GM21360 (cell line): ENCODE measurements at regions not wholly inside any gene's neighbourhood (a gene's known extent, or its start where the extent isn't known, plus 50 kb on each side); places are given as distances from the start of the nearest gene placed in this dataset.

ENCODE experiments used
- ATAC-seq: cut with Tn5 transposase; IDR thresholded peaks from one replicate; pipeline ENCODE4 v1.9.1; 2021; ENCODE audit warnings: mild to moderate bottlenecking, moderate library complexity; ENCODE audit not compliant: unreplicated experiment

DNA sequence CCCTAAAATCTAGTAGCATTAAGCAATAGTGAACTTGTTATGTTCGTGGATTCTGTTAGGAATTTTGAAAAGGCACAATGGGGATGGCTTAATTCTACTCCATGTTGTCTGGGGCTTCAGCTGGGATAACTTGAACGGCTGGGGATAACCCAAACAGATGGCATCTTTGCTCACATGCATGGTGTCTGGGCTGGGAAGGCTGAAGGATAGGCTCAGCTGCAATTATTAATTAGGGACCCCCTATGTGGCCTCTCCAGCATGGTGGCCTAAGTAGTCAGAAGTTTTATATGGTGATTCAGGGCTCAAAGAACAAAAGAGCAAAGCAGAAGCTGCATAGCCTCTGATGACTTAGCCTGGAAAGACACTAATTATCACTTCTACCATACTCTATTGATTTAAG lies 551.1 kb downstream of the PSAT1 start:
- ATAC-seq, result no peak

DNA sequence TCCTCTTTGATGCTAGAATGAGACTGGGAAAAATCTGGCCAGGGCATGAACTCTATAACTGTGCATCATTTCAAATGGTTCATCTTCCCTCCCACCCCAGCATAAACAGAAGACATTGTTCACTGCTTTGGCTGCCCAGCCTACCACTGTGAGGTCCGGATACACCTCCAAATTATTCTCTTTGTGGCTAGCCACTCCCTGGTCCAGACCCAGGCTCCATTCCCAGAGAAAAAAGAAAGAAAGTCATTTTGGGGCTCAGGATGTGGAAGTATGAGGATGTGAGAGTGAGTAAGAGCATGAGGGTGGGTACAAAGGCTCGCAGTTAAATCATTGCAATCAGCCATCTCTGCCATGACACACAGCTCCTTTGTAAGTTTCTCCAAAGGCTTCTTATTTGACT lies 559.2 kb downstream of the PSAT1 start:
- ATAC-seq, result no peak

DNA sequence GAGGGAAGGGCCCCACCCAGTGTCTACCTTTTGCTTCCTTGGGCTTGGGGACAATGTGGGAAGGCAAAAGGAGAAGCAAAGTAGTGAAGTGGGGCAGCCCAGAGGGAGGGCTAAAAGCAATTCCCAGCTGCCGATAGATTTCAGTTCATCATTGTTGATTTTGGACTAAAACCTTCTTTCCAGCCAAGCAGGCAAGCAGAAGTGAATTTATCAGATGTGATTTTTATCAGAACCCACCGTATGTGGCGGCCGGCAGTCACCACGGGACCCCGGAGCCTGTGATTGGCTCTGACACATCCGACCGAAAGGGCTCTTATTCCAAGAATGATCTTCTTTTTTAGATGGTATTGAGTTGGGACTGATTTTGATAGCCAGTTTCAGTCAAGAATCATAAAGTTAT lies 559.9 kb downstream of the PSAT1 start:
- ATAC-seq, result no peak

DNA sequence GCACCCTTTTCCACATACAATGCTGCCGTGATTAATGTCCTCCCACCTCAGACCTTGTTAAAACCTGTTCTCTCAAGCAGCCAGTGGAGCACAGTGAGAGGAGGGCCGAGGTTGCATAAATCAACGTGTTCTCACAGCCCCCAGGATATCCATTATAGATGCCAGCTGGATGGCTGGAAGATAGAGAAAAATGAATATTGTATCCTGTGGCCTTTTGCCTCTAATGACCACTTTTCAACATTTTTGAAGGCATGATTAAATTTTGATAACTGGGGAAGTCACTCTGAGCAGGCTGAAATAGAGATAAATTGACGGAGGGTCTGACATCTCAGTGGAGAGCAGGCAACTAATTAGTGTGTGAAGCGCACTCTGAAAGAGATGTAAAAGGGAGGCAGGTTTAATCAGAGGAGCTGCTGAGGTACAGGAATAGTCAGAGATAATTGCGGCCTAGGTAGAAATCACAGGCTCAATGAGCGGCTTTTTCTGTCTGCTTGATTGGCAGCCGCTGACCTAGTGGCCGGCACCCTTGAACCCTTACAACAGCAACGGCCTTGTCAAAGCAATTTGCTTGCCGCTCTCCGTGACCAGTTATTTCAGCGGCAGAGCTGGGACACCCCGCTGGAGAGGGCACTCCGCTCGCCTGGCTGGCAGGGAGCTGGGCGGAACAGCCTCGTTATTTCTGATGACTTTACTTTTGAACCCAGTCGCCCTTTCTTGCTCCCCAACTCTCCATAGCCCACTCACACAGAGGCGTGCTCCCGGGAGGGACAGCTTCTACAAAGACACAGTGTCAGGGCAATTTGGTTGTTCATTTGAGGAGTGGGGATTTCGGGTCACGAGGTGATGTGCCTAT lies 560.7 kb downstream of the PSAT1 start:
- no peak for ATAC-seq

DNA sequence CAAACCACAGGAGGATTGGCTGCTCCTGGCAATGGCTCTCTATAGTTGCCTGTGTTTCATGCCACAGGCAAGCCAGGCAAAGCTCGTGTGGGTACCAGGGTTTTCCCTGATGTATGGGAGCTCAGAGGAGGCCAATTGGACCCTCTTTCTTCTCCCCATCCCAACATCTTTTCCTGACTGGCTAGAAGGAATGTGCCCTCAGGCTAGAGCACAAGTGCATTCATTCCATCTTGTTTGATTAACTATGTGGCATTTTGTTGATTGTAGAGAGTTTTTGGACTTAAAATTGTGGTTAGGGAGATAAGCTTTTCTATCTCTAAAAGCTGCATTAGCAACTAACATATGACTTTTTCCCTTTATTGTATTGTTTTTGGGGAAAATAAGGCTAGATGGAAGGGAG lies 561.3 kb downstream of the PSAT1 start:
- no peak for ATAC-seq

DNA sequence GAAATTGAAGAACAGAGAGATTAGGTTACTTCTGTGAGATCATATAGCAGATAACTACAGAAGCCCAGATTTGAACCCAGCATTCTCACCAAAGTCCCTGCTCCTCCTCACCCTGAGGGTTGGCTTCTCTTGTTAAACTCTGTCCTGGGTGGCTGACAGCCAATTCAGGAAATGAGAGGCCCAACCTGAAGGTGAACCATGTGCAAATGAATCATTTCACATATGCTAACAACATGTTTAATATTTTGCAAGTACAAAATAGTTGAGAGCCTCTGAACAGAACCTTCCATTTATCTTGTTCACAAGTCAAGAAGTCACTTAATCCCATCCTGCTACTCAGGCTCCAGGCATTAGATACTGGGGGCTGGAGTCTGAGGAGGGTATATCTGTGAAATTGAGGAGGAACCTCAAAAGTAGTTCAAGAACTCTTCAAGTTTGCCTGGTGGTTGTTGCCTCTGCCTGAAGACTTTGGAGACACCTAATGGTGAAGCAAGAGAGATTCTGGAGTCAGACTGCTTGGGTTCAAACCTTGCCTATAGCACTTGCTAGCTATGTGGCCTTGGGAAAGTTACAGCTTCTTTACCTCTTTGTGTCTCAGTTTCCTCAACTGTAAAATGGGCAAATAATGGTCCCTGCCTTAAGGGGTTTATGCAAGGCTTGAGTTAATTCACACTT lies 564.0 kb downstream of the PSAT1 start:
- ATAC-seq, result no peak

DNA sequence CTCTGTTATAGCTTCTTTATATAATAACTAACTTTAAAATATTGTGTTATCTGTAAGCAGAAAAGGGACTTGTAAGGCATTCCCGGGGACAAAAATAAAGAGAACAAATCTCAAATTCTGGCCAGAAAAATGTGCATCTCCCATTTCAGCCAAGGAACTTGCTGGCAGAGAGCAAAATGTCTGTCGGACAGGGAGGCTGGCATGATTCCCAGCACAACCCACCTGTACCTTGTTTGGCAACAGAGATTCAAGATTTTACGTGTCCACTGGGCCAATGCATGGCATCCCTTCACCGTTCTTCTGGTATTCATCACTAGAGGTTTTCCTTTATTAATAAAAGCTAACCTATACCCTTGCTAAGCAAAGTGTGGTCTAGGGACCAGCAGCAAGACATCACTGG lies 566.6 kb downstream of the PSAT1 start:
- no peak for ATAC-seq

DNA sequence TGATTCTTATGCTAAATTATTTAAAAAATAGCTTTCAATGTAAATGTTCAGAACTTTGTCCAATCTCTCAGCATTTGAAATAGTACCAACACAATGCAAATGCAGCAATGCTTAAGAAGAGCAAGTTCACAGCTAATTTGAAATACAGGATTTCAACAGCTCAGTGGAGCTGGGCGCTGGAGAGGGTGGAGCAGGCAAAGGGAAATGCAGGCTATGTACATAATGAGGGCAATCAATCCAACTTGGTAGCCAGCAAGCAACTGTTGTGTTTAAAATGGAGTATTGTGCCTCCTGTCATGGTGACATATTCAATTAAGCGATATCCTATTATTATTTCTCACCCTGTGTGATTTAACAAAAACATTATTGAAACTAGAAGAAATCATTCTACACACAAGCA lies 568.8 kb downstream of the PSAT1 start:
- ATAC-seq, result no peak

DNA sequence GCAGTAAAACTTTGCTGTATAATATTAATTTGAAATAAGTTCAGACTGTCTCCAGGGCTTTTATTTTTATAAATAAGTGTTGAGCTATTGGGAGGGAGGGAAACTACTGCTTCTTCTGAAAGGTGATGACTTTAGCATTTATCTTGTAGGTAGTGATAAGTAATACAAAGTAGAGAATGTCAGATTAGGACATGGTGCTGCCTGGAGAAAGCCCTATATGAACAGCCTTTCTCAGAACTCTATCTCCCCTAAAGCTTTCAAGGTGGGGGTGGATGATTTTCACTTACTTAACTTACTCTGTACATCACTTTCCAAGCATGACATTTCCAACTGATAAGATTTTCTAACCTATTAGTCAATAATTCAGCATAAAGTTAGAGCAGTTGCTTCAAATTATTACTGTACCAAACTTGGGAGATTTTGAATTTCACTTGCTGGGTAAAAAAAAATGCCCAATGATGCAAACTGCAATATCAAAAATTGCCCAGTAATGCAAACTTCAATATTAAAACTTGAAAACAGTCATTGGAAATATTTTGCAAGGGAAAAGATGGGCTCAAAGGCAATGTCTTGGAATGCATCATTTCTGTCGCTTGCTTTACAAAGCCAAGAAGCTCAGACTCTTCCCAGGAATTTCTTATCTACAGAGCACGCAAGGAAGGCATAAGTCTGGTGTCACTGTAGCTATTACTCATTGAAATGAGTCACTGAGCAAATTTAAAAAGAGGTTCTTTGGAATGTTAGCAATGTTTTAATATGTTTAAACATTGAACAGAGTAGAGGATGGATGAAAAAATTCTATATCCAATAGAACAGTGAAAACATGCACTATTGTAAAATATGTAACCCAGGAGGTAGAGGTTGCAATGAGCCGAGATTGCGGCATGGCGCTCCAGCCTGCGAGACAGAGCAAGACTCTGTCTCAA lies 569.5 kb downstream of the PSAT1 start:
- ATAC-seq, result no peak

DNA sequence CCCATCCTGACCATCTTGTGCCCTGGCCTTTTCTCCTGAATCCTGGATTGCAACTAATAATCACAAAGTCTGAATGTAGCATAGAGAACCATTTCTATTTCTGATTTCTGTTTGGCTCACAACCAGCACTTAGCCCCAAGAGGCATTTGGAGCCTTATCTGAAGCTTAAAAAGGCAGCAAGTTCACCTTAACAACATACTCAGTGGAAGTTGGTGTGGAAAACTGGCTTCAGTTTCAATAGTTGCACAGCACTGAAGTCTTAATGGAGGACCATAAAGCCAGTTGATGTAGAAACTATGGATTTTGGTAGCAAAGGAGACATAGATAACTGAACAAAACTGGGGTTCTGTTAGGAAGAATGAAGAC lies 574.1 kb downstream of the PSAT1 start:
- no peak for ATAC-seq

DNA sequence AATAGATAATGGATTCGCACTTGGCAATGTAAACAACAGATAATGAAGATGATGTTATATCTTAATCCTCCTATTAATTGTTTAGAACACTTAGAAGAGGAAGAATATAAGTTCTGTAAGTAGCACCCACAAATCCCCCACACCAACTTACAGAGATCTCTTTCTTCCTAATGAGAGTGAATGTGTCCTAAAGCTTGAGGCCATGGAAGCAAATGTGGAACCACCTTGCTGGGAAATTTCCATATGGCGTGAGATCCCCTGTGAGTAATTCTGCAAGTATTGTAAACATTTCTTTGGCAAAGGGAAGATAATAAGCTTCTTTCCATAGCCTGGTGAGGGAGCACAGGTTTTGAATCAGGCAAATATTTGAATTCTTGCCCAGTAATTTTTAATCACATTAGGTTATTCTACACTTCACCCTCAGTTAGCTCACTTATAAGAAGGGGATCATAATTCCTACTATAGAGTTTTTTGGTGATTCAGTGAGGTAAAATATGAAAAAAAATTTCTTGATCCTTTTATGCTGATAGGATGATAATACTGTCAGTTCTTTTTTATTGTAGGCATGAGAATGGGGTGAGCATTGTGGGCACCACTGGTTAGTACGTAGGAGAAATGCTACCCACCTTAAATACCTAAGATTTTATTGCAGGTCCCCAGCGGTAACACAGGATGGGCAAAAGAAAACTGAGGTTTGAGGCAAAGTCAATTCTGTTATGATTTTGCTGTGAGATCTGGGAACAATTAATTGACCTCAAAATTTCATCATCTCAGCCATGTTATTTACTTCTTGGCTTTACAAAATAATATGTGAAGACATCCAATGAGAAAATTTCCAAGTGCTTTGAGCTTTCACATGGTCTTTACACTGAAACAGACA lies 574.8 kb downstream of the PSAT1 start:
- ATAC-seq, result no peak

DNA sequence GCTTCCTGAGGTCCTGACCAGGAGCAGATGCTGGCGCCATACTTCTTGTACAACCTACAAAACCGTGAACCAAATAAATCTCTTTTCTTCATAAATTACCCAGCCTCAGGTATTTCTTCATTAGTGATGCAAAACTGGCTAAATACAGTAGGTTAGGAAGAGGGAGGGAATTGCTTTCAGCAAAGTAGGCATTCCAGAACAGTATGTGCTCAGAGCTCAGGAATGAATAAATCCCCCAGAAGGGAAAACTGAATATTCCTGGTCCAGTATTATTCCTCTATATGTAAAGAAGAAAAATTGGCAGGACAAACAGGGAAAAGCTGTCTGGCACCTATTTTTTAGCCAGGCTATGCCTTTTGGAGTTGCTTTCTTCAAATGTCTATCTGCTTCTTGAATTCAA lies 577.1 kb downstream of the PSAT1 start:
- ATAC-seq, result no peak

DNA sequence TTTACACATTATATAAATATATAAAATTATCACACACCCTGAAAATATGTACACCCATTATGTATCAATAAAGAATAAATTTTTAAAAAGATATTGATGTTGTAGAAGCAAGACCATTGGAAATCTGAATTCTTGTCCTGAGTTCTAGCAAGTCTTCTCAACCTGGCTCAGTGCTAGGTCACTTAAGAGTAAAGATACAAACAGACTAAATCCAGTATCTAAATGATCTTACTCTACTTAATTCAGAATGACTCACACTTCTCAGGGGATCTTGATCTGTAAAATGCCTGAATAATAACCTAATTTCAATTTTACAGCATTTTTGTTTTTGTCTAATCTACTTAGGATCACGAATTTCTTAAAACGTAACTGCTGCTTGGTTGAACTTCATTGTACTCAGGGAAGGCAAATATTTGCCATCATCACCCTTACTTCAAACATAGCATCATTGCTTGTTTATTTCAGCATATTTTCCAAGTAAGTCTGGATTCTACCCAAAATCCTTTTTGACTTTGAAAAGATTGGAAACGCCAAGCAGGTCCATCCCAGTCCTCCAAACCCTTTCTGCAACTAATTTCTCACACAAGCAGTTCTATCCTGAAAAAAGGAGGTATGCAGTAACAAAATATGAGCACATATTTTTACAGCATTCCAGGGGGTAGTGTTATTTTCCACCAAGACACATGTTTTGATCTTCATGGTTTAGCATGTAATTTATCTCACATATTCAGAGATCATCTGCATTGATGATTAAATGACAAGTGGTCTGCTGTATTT lies 582.6 kb downstream of the PSAT1 start:
- ATAC-seq, result no peak

DNA sequence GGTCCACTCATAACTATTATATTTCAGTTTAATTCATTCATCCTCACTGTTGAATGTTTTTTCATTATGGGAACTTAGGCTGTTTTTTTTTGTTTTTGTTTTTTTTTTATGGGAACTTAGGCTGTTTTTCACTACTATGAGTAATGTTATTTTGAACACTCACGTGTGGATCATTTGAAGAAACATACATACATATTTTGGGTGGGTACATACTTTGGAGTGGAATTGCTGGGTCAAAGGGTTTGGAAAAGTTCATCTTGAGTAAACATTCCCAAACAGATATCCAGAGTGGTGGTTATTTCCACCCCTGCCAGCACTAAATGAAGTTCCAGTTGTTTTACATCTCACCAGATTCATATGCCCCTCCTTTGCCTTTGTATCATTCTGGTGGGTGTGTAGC lies 584.4 kb downstream of the PSAT1 start:
- ATAC-seq, result no peak

DNA sequence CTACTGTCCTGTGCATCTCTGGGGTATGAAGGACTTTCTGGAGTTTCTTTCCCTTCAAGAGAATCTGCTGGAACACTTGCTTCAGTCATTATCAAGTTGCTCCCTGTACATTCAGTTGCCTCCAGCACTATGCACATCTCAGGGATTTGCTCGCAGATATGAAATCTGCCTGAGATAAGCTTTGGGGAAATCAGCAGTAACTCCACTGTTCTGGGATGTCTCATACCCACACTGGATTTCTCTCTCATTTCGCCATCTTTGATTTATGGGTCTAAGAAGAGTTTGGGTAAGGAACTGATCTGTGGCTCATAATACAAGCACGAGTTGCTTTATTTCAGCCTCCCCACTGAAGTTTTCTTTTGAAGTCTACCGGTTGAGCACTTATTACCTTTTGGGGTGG lies 585.6 kb downstream of the PSAT1 start:
- no peak for ATAC-seq

DNA sequence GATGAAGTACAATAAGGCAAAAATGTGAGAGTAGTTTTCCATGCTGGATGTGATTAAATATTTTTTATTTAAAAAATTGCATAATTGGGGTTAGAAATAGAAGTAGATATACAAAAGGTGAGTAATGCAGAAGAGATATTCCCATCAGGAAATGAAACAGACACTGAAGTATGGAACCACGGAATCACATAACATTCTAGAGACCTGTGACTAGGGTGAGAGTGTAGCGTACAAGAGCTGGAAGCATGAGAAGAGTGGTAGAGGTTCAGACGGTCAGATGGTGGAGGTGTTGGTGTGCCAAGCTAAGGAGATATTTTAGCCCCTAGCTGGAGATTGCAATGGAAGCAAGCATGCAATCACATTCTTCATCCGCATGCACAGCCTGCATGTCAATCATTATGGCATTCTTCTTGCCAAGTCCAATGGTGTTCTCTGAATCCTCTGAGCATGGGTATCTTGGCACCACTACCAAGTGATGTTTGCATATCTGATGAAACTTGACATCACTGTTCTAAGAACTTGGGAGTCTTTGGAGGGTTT lies 587.8 kb downstream of the PSAT1 start:
- ATAC-seq, result no peak

DNA sequence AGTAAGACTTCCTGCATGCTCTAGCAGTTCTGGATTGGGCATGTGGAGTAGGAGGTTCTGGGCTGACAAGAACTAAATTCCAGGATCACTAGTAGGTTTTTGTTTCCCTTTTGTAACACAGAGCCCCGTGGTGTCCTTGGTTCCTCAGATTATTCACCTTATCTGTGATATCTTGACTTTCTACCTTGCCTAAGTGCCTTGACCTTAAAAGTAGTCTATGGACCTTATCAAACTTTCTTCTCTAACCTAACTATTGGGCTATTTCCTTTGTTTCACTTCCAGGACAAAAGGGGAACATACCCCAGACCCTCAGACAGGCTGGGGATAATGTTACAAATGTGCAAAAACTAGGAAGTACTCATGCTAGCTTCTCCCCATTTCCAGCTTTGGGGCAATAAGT lies 595.3 kb downstream of the PSAT1 start:
- ATAC-seq, result no peak

DNA sequence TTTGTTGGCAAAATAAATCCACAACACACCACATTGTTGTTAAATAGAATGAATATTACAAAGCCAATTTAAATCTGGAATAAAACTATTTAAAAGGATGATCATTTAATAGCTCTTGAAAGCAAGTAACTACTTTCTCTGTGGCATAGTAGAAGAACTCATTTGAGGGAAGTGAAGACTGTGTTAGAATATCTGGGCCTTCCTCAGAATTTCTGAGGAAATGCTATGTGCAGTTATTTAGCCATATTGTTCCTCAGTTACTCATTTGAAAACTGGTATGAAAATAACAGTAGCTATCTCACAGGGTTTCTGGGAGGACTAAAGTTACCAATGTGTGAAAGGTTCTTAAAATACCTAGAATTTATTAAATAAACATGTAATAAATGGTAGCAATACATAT lies 595.8 kb downstream of the PSAT1 start:
- ATAC-seq, result no peak

DNA sequence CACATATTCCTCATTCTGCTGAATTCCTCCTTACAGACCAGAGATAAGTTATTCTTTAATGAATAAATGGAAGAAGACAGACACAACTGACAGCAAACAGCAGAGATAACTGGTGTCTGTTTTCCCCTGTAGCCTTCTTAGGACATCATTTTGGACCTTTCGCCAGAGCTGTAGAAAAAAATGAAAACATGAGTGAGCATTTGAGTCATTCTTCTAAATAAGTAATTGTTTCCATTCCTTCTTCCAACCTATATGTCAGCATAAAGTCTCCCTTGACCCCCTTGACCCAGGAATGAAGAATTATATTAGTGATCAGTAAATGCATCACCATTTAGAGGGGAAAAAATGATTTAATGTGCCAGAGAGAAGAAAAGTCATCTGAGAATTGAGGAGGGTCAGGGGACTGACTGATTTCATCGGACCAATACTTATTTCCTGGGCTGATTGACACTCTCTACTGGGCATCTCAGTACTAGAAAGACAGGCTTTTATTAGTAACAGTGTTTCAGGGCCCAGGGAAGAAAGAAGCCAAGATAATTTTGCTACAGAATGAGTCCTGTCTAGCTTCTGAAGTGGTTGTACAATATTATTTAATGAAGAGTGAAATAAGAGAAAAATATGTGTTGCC lies 597.0 kb downstream of the PSAT1 start:
- no peak for ATAC-seq
